A549 (cell line): ENCODE measurements at regions not wholly inside any gene's neighbourhood (a gene's known extent, or its start where the extent isn't known, plus 50 kb on each side); places are given as distances from the start of the nearest gene placed in this dataset.

ENCODE experiments used
- ATAC-seq, 2 experiments: fragments of 200-7000 bp in 1 of 2; fragments of >200 bp in 1 of 2; cut with Nextera tagmentation in 1 of 2; cut with Tn5 transposase in 1 of 2; 3 replicates each; pipeline versions ENCODE4 v1.8.0 to v1.9.1; 2018 to 2020; ENCODE audit warnings: mild to moderate bottlenecking in 1 of 2, moderate library complexity in 1 of 2
- CTCF ChIA-PET: fragments of 300-600 bp; sonication (Branson Sonifier 250); formaldehyde crosslinking; extraction: SDS; loops from one replicate; lab custom pipeline; 2021; ENCODE audit warnings: antibody characterized with exemption, inconsistent platforms; lab: Yijun Ruan, JAX
- POLR2A ChIA-PET: fragments of 350-600 bp; formaldehyde crosslinking; extraction: SDS; loops from one replicate; lab custom pipeline; 2021; ENCODE audit warnings: antibody characterized with exemption, inconsistent platforms; lab: Yijun Ruan, JAX
- DNase-seq, 2 experiments: peaks; one replicate each; pipeline versions ENCODE4 v3.0.0 to v3.0.0-alpha.2; 2011 to 2016; ENCODE audit warnings: low read depth in 1 of 2, low spot score in 1 of 2
- FAIRE-seq: peaks from 2 replicates; lab custom pipeline; 2011; peaks lifted over from hg19 to GRCh38; lab: Jason Lieb, UNC
- H3K27ac ChIP-seq, 2 experiments: fragments of >200 bp; sonication (Bioruptor Twin); formaldehyde crosslinking; 3 replicates each; pipeline ENCODE4 v1.5.1; 2016 to 2017
- H3K4me1 ChIP-seq: fragments of >200 bp; sonication (Bioruptor Twin); formaldehyde crosslinking; 3 replicates; pipeline ENCODE4 v1.6.1; 2016
- H3K4me2 ChIP-seq: fragments of >200 bp; sonication (Bioruptor Twin); formaldehyde crosslinking; 3 replicates; pipeline ENCODE4 v1.6.1; 2016
- H3K4me3 ChIP-seq: fragments of >200 bp; sonication (Bioruptor Twin); formaldehyde crosslinking; 3 replicates; pipeline ENCODE4 v1.5.1; 2016
- H3K9me3 ChIP-seq: fragments of >200 bp; sonication (Bioruptor Twin); formaldehyde crosslinking; 3 replicates; pipeline ENCODE4 v1.6.1; 2016
- CBX8 ChIP-seq: fragments of 200-600 bp; sonication (generic); IDR thresholded peaks from 2 replicates; pipeline ENCODE4 v1.6.1; 2016
- CHD4 ChIP-seq: fragments of 200-600 bp; sonication (generic); IDR thresholded peaks from 2 replicates; pipeline ENCODE4 v1.6.1; 2016; ENCODE audit warnings: antibody characterized with exemption, mild to moderate bottlenecking, borderline replicate concordance
- EHMT2 ChIP-seq: fragments of 200-600 bp; sonication (generic); IDR thresholded peaks from 2 replicates; pipeline ENCODE4 v1.6.1; 2016; ENCODE audit warnings: antibody characterized with exemption, low read depth, mild to moderate bottlenecking, moderate library complexity
- ESRRA ChIP-seq: fragments of 150-350 bp; IDR thresholded peaks from 2 replicates; pipeline ENCODE4 v1.6.1; 2014; ENCODE audit warnings: mild to moderate bottlenecking, low read length, borderline replicate concordance
- FOSB ChIP-seq: fragments of 250-450 bp; sonication (Bioruptor Pico); IDR thresholded peaks from 2 replicates; pipeline ENCODE4 v1.5.0; 2020; ENCODE audit warnings: mild to moderate bottlenecking, moderate library complexity
- FOXS1 ChIP-seq: fragments of 250-450 bp; sonication (Bioruptor Pico); IDR thresholded peaks from 2 replicates; pipeline ENCODE4 v1.5.0; 2020; ENCODE audit warnings: mild to moderate bottlenecking, moderate library complexity
- HDAC2 ChIP-seq: fragments of 200-600 bp; sonication (generic); IDR thresholded peaks from 2 replicates; pipeline ENCODE4 v1.6.1; 2016
- HEYL ChIP-seq: fragments of 250-450 bp; sonication (Bioruptor Pico); IDR thresholded peaks from 2 replicates; pipeline ENCODE4 v1.8.0; 2021; ENCODE audit warnings: mild to moderate bottlenecking, moderate library complexity
- HOXA7 ChIP-seq: fragments of 250-450 bp; sonication (Bioruptor Pico); IDR thresholded peaks from 2 replicates; pipeline ENCODE4 v1.5.0; 2020; ENCODE audit warnings: mild to moderate bottlenecking, moderate library complexity
- HOXB13 ChIP-seq: fragments of 250-450 bp; sonication (Bioruptor Pico); IDR thresholded peaks from 2 replicates; pipeline ENCODE4 v1.5.0; 2020; ENCODE audit warnings: low read depth, mild to moderate bottlenecking, moderate library complexity
- HOXB5 ChIP-seq: fragments of 250-450 bp; sonication (Bioruptor Pico); IDR thresholded peaks from 2 replicates; pipeline ENCODE4 v1.5.0; 2020; ENCODE audit warnings: mild to moderate bottlenecking, moderate library complexity
- JUN ChIP-seq, 2 experiments: fragments of >200 bp; sonication (Bioruptor Twin); formaldehyde crosslinking; IDR thresholded peaks; 2 replicates in 1 of 2; 3 replicates in 1 of 2; pipeline ENCODE4 v1.6.1; 2016 to 2017
- KDM1A ChIP-seq: fragments of 200-600 bp; sonication (generic); IDR thresholded peaks from 2 replicates; pipeline ENCODE4 v1.6.1; 2016; ENCODE audit warnings: low read depth, mild to moderate bottlenecking
- KDM5A ChIP-seq: fragments of 200-600 bp; sonication (generic); IDR thresholded peaks from 2 replicates; pipeline ENCODE4 v1.6.1; 2016; ENCODE audit warnings: antibody characterized with exemption, mild to moderate bottlenecking
- MAZ ChIP-seq: fragments of 150-350 bp; IDR thresholded peaks from 2 replicates; pipeline ENCODE4 v1.6.1; 2014; ENCODE audit warnings: antibody characterized with exemption, low read depth, low read length, borderline replicate concordance
- NFE2L2 ChIP-seq: fragments of 150-350 bp; conservative IDR thresholded peaks from 2 replicates; pipeline ENCODE4 v1.6.1; 2014; ENCODE audit warnings: low read length
- POLR2A ChIP-seq: IDR thresholded peaks from 2 replicates; pipeline ENCODE4 v1.6.1; 2012; ENCODE audit warnings: mild to moderate bottlenecking, low read length
- POLR2AphosphoS2 ChIP-seq: conservative IDR thresholded peaks from 2 replicates; pipeline ENCODE4 v1.6.1; 2012; ENCODE audit warnings: low read length, improper control_type of control experiment, inconsistent platforms
- RAD21 ChIP-seq, 2 experiments: fragments of >200 bp in 1 of 2; sonication (Bioruptor Twin) in 1 of 2; formaldehyde crosslinking in 1 of 2; IDR thresholded peaks in 1 of 2; conservative IDR thresholded peaks in 1 of 2; 2 replicates in 1 of 2; 3 replicates in 1 of 2; pipeline ENCODE4 v1.6.1; 2012 to 2018; ENCODE audit warnings: inconsistent platforms in 1 of 2
- ZFP36 ChIP-seq: fragments of 450-650 bp; IDR thresholded peaks from 2 replicates; pipeline ENCODE4 v1.6.1; 2014; ENCODE audit warnings: borderline replicate concordance; ENCODE audit not compliant: partially characterized antibody
- ZSCAN20 ChIP-seq: fragments of 250-450 bp; sonication (Bioruptor Pico); IDR thresholded peaks from 2 replicates; pipeline ENCODE4 v1.8.0; 2022; ENCODE audit warnings: mild to moderate bottlenecking, moderate library complexity
- WGBS: methylation state at CpG from one replicate; pipeline ENCODE4 v1.1.6; 2017; ENCODE audit errors: missing lambda C conversion rate; 5-methylcytosine and 5-hydroxymethylcytosine counted together
- TF ChIP-seq, protein P1 (sequence below): fragments of >200 bp; sonication (Bioruptor Twin); formaldehyde crosslinking; IDR thresholded peaks from 2 replicates; pipeline ENCODE4 v1.6.1; 2016
- TF ChIP-seq, protein P2 (sequence below): fragments of 150-350 bp; IDR thresholded peaks from 2 replicates; pipeline ENCODE4 v1.6.1; 2014; ENCODE audit warnings: low read depth, mild to moderate bottlenecking, low read length
- TF ChIP-seq, protein P3 (sequence below): IDR thresholded peaks from 2 replicates; pipeline ENCODE4 v1.6.1; 2012
- TF ChIP-seq, protein P4 (sequence below): fragments of 250-450 bp; sonication (Bioruptor Pico); IDR thresholded peaks from 2 replicates; pipeline ENCODE4 v1.5.0; 2021; ENCODE audit warnings: mild to moderate bottlenecking, moderate library complexity, borderline replicate concordance
- TF ChIP-seq, protein P5 (sequence below): fragments of >200 bp; sonication (Bioruptor Twin); formaldehyde crosslinking; IDR thresholded peaks from 3 replicates; pipeline ENCODE4 v1.5.1; 2016
- TF ChIP-seq, protein P6 (sequence below): IDR thresholded peaks from 2 replicates; pipeline ENCODE4 v1.6.1; 2012; ENCODE audit warnings: low read depth, borderline replicate concordance

DNA sequence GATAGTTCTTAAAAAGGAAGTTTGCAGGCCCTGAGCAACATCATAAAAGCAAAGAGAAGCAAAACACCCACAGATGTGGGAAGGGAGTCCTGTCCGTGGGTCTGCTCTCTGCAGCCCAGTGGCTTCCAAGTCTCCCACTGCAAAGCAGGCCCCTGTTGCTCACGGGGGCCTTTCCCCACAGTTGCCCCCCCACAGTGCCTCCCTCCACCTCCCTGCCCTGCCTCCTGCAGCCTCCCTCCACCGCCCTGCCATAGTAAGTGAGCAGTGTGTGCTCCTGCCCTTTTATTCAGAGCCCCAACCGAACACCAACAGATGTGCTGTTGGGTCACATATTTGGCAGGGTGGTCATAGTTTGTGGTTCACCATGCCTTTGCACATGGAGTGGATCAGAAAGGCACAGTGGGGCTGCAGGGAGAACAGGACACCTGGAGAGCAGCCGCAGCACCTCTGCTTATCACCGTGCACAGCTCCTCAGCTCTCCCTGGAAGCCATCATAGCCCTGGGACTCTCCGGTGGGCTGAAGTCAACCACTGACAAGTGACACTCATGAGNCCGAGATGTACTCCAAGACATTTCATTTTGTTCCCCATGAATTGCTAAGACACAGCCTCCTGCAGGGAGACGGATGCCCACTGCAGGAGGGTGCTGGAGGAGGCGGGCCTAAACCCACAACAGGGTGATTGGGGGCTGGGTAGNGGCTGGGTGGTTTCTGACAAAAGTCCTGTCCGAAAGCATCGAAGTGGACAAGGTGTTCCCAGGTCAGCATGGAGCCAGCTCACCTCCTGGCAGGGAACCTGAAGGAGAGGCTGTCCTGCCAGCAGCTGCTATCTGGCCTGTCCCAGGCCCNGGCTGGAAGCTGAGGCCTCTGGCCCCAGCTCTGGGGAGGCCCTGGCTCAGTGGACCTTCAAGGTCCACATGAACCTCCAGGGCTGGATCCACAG is 278.9 kb downstream of the GADD45G start:
- ATAC-seq (no peak), FAIRE-seq (no peak), DNase-seq (no peak)
- no peak for TF ChIP-seq HOXA7
- TF ChIP-seq POLR2AphosphoS2, result no peak
- TF ChIP-seq, protein P1, sequence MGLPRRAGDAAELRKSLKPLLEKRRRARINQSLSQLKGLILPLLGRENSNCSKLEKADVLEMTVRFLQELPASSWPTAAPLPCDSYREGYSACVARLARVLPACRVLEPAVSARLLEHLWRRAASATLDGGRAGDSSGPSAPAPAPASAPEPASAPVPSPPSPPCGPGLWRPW, result no peak
- no peak for TF ChIP-seq HEYL (CRISPR knock-in tag)
- no peak for TF ChIP-seq POLR2A
- TF ChIP-seq, protein P2, sequence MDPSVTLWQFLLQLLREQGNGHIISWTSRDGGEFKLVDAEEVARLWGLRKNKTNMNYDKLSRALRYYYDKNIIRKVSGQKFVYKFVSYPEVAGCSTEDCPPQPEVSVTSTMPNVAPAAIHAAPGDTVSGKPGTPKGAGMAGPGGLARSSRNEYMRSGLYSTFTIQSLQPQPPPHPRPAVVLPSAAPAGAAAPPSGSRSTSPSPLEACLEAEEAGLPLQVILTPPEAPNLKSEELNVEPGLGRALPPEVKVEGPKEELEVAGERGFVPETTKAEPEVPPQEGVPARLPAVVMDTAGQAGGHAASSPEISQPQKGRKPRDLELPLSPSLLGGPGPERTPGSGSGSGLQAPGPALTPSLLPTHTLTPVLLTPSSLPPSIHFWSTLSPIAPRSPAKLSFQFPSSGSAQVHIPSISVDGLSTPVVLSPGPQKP, result no peak
- no peak for TF ChIP-seq RAD21 (conservative IDR thresholded peaks at IDR 0.05 in 1 of 2, IDR thresholded peaks at IDR 0.05 in 1 of 2)
- TF ChIP-seq KDM1A, result no peak
- TF ChIP-seq ESRRA, result no peak
- TF ChIP-seq ZSCAN20, result no peak
- TF ChIP-seq HOXB5, result no peak
- no peak for TF ChIP-seq CHD4
- Histone ChIP-seq H3K4me1 (no peaks in the 10 kb centered on the region), H3K4me3 (no peak overlapping the region), H3K9me3 (no peaks in the 10 kb centered on the region), H3K4me2 (no peak overlapping the region), H3K27ac (no peak overlapping the region)
- WGBS, result 74% methylated on average over 7 of the region's 12 CpGs
- ChIA-PET CTCF (no interaction called here), POLR2A (no interaction called here)

DNA sequence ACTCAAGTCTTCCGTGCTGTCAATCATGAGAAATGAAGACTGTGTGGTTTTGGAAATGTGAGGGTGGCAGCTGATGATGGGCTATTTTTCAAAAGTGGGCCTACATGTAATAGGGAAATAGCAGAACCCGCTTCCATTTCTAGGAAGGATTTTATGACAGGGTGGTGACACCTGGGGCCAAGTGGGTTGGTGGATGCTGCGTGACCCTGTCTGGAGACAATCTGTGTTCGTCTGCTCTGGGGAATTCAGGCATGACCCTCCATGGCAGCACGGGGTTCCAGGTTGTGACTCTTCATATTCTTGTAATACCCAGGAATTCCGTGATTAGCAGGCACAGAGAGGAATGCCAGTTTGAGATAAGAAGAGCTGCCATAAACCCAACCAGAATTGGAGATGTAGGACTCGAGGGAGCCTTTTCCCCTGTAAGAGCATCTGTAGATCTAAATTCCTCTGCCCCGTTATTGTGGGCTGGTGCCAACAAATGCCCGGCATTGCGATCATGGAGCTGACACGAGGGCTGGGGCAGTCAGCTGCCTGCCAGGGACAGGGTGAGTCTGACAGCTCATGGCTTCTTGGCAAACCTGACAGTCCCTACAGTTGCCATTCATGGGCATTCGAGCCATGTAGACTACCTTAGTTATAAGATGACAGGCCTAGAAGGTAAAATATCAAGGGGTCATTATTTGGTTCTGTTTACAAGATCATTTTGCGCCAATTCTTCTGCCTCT is 279.7 kb downstream of the GADD45G start:
- FAIRE-seq, result no peak
- H3K9me3 ChIP-seq, result no peaks in the 10 kb centered on the region

More for the DNA sequence above, 279.7 kb downstream of the GADD45G start:
- no peak overlapping the region for H3K4me3 ChIP-seq
- ChIA-PET CTCF (no interaction called here), POLR2A (no interaction called here)
- 66% methylated on average over 12 of the region's 13 CpGs for WGBS
- TF ChIP-seq KDM5A (no peak), NFE2L2 (no peak), FOSB (CRISPR knock-in tag) (no peak), ZFP36 (no peak), HDAC2 (no peak), RAD21 (conservative IDR thresholded peaks at IDR 0.05 in 1 of 2, IDR thresholded peaks at IDR 0.05 in 1 of 2) (no peak), CBX8 (no peak), HOXA7 (no peak), CHD4 (no peak), FOXS1 (CRISPR knock-in tag) (no peak), JUN (IDR thresholded peaks at IDR 0.05) (no peak), EHMT2 (no peak), MAZ (no peak), HOXB13 (CRISPR knock-in tag) (no peak)
- TF ChIP-seq, protein P3, sequence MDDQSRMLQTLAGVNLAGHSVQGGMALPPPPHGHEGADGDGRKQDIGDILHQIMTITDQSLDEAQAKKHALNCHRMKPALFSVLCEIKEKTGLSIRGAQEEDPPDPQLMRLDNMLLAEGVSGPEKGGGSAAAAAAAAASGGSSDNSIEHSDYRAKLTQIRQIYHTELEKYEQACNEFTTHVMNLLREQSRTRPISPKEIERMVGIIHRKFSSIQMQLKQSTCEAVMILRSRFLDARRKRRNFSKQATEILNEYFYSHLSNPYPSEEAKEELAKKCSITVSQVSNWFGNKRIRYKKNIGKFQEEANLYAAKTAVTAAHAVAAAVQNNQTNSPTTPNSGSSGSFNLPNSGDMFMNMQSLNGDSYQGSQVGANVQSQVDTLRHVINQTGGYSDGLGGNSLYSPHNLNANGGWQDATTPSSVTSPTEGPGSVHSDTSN, result no peak
- TF ChIP-seq, protein P4, sequence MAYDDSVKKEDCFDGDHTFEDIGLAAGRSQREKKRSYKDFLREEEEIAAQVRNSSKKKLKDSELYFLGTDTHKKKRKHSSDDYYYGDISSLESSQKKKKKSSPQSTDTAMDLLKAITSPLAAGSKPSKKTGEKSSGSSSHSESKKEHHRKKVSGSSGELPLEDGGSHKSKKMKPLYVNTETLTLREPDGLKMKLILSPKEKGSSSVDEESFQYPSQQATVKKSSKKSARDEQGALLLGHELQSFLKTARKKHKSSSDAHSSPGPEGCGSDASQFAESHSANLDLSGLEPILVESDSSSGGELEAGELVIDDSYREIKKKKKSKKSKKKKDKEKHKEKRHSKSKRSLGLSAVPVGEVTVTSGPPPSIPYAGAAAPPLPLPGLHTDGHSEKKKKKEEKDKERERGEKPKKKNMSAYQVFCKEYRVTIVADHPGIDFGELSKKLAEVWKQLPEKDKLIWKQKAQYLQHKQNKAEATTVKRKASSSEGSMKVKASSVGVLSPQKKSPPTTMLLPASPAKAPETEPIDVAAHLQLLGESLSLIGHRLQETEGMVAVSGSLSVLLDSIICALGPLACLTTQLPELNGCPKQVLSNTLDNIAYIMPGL (CRISPR knock-in tag), result no peak
- TF ChIP-seq, protein P5, sequence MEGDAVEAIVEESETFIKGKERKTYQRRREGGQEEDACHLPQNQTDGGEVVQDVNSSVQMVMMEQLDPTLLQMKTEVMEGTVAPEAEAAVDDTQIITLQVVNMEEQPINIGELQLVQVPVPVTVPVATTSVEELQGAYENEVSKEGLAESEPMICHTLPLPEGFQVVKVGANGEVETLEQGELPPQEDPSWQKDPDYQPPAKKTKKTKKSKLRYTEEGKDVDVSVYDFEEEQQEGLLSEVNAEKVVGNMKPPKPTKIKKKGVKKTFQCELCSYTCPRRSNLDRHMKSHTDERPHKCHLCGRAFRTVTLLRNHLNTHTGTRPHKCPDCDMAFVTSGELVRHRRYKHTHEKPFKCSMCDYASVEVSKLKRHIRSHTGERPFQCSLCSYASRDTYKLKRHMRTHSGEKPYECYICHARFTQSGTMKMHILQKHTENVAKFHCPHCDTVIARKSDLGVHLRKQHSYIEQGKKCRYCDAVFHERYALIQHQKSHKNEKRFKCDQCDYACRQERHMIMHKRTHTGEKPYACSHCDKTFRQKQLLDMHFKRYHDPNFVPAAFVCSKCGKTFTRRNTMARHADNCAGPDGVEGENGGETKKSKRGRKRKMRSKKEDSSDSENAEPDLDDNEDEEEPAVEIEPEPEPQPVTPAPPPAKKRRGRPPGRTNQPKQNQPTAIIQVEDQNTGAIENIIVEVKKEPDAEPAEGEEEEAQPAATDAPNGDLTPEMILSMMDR, result no peak
- TF ChIP-seq, protein P6, sequence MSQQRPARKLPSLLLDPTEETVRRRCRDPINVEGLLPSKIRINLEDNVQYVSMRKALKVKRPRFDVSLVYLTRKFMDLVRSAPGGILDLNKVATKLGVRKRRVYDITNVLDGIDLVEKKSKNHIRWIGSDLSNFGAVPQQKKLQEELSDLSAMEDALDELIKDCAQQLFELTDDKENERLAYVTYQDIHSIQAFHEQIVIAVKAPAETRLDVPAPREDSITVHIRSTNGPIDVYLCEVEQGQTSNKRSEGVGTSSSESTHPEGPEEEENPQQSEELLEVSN, result no peak
- ATAC-seq (no peak), DNase-seq (no peak)
- no peak overlapping the region for H3K27ac ChIP-seq
- no peaks in the 10 kb centered on the region for H3K4me1 ChIP-seq
- no peak overlapping the region for H3K4me2 ChIP-seq
